ELF-1 (cell line): ENCODE measurements at regions not wholly inside any gene's neighbourhood (a gene's known extent, or its start where the extent isn't known, plus 50 kb on each side); places are given as distances from the start of the nearest gene placed in this dataset.
A peak's percentile ranks its signal among the peaks of the same experiment; 100 is the strongest.

Experiments used
- DNase-seq: peaks from one replicate; pipeline ENCODE4 v3.0.0-alpha.2; 2016; ENCODE audit warnings: low read depth, low spot score

DNA sequence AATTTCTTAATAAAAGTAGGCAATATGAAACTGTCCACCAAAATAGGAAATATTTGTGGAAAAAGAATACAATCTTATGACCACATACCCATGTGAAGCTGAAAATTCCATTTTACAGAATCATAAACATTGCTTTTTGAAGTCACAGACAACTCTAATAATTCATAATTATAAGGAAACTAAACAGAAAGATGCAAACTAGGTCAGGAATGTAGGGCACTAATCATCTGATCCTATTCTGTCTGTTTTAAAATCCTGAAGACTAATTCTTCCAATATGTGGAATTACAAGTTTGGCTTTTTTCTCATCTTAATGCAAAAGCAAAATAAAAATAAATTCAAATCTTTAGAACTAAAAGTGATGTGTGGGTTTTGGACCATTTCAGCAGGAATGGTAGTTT lies 528.6 kb downstream of the LTN1 start:
- DNase-seq: no peak

DNA sequence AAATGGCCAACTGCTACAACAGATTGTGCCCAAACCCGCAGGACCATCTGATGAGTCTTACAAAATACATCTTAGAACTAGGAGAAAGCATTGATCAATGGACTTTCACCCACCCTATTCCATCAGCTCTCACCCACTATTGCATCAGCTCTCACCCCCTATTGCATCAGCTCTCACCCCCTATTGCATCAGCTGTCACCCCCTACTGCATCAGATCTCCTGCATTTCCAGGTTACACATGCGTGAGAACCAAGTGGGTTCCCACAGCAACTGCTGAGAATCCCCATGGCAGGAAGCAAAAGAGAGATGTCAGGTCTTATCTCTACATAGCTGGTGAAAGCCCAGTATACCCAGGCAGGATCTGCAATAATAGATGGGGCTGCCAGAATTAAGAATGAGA lies 533.5 kb downstream of the LTN1 start:
- DNase-seq: no peak

DNA sequence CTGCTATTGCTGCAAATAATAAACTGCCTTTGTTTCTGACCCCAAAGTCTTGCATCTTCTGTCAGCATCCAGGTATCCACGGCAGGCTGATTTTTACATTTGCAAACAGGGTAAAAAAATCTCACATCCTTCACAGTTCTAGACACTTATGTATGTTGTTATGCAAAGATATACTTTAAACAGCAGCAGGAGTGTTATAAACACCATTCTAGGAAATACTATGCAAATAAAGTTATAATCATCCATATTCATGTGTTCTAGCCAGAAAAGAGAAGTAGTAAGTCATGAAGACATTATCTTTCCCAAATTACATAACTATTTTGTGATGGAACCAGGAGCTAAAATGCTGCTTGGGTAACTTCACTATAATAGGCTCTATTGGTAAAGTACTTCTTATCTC lies 534.2 kb downstream of the LTN1 start:
- no peak for DNase-seq

DNA sequence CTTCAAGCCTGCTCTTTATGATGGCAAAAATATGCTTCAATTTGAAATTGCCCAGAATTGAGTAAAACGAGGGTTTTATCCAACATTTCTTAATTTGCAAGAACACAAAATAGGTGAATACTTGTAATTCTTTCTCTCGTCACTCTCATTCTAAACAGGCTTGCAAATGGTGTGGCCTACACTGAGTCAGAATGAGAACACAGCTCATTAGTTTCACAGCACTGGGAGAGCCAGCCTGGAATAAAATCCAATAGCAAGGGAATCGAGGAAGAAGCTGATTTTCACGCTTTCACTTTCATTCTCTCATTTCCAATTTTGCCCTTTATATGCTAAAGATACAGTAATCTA lies 537.5 kb downstream of the LTN1 start:
- no peak for DNase-seq

DNA sequence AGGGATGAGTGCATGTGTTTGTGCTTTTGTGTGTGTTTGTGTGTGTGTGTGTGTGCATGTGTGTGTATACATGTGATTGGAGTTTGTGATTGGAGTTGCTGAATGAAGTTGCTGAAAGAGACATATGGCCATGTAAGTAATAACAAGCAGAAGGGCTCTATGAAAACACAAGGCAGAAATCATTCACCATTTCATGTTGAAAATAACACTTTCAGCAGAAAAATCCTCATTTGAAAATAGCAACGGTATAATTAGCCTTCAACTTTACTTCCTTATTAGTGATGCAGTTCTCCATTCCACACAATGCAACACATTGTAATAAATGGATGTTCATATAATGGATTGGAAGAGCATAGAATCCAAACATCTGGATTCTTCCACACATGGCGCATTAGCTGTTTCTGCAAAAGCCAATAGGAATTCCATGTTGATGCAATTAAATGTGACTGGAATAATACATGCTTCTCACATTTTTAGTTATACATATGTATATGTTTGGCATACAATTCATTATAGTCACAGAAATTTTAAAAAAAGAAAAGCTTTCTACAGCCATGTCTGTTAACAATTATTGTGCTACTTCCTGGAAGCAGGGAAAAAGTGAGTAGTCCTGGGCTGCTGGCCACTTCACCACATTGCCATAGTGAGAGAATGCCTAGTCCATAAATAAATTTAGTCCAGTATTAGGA lies 538.0 kb downstream of the LTN1 start:
- DNase-seq: no peak

DNA sequence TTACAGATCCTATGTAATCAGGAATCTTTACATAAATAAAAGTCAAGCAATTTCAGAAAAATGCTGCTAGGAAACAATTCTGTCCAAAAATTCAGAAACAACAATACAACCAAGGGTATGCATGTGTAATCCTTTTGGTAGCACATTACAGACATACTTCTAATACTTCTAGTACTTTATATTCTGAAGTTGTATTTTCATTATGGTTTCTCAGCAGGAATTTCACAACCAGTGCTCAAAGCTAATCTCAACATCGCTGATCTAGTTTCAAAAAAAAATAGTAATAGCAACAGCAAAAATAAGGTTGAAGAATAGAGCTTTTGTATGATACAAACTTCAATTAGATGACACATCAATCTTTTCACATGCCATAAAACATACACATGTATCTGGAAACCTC lies 545.2 kb downstream of the LTN1 start:
- DNase-seq: no peak

DNA sequence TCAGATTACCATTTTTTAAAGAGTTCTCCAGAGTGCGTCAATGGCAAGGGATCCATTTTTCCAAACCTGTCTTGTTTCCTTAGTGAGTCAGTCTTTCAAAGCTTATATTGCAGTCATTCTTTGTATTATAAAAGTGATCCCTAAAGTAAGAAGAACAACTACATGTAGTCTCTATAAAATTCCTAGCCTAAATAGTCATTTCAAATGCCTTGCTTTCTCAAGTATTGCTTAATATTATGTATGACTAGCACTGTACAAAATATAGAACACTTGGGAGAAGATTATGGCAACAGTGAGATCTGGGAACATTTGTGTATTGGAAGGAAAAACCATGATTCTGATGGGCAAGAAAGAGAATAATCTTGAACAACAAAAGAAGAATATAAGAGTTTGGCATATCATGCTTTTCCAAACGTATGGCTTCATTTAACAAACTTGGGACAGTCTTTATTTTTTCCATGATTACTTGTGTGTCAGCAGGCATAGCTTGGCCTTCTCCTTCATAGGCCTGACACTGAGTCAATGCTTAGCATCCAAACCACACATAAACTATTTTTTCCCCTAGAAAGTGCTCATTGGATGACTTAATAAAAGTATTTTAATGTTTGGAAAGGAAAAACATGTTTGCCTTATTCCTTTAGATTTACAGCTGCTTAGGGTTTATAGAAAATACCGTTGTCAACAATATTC lies 547.4 kb downstream of the LTN1 start:
- DNase-seq: no peak

DNA sequence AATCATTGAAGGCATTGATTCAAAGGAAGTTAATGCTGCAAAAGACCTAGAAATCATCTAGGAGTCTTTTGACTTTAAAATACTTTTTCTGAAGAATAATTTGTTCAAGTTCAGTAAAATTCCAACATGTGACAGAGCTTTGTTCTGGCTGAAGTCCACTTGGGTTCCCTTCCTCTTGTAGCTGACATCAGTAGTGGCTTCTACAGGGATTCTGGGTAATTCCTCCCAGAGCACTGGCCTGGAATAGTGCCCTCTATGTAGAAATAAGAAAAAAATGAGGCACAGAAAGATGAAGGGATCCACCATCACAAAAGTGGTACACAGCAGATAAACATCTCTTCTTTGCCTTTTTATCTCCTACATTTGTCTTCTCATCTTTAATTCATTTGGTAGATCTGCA lies 548.1 kb downstream of the LTN1 start:
- DNase-seq: no peak

DNA sequence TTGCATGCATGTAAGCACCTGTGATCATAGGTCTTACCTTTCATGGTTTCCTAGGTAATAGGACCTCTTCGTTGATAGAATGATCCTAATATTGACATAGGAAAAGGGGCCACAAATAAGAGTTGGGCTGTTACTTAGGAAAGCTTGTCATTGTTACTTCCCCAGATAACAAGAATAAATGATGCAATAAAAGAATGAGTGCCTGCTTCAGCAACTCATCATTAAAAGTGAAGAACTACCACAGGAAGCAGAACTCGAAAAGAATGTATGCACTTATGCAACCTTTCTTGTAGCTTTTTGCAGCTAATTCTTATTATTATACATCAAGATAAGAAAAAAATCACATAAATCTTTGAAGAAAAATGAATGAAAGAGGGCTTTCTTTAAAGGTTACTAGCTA lies 548.6 kb downstream of the LTN1 start:
- DNase-seq: no peak

DNA sequence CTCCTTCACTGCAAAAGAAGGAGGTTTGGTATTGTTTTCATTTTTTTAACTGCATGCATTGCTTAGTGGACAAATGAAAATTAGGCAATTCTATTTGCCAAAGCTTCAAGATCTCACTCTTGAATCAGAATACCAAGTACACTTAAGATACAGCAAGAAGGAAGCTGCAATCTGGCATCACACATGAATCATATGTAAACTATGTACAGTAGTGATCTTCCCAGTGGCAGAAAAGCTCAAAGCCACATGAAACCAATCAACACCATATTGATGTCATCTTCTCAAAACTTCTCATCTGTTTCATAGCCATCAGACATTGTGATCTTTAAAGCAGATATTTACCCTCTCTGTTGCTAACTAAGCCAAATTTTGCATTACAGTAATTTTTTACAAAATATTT lies 550.1 kb downstream of the LTN1 start:
- no peak for DNase-seq

DNA sequence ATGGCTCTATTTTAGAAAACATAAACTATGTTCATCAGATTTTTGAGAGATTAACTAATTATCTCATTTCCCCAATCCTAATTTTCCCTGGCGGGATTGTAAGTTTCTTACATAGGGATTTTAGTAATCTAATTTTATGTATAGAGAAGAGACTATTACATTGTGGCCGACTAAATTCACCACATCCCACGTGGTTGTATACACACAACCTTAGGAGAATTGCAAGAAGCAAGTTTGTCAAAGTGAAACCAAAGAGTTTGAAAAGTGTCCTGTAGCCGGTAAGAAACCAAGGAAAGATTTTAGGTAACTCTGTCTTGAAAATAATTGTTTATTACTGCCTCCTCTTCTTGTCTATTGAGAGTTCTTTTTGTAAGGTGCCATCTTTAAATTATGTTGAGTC lies 550.6 kb downstream of the LTN1 start:
- DNase-seq: no peak

DNA sequence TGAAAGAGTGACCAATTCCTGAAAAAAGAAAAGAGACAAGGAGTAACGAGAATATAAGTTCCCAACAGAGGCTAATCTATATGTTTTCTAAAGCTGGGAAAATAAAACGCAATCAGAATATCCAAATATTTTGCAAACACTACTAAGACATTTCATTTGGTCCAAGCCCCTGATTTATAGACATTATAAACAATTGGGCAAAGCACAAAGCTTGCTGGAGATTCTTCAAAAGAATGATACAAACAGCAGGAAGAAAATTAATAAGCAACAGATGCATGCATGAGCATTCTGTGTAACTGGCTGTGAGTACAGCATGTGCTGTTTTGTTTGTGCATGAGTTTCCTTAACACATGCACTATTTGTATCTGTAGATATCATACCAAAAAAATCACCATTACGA lies 552.9 kb downstream of the LTN1 start:
- no peak for DNase-seq

DNA sequence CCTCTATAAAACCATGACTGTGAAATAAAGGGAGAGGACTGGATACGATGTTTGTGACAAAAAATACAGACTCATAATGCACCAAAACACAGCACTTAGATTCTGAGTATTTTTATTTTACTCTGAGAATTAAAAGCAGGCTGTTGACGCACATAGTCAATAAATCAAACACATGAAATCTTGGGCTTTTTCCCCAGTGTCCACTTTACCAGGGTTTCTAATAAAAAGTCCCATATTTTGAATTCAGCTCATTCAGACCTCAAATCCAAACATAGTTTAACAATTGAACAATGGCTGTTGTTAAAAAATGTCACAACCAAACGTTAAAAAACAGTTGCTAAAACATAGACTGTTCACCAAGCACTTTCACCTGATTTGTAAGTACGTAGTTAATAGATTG lies 553.4 kb downstream of the LTN1 start:
- no peak for DNase-seq

DNA sequence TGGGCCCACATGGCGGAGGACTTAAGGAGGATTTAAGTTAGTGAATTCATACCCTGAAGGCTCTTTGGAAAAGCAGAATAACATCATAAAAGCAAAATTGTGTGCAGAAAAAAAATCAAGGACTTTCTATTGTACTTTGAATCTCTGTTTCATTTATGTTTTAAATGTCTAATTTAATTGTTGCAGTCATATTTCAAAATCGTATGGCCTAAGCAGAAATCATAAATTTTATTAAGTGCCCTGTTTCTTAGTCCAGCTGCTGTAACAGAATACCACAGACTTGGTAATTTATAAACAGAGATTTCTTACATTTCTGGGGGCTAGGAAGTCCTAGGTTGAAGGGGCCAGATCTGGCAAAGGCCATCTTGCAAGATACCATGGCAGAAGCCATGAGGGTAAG lies 555.6 kb downstream of the LTN1 start:
- no peak for DNase-seq

DNA sequence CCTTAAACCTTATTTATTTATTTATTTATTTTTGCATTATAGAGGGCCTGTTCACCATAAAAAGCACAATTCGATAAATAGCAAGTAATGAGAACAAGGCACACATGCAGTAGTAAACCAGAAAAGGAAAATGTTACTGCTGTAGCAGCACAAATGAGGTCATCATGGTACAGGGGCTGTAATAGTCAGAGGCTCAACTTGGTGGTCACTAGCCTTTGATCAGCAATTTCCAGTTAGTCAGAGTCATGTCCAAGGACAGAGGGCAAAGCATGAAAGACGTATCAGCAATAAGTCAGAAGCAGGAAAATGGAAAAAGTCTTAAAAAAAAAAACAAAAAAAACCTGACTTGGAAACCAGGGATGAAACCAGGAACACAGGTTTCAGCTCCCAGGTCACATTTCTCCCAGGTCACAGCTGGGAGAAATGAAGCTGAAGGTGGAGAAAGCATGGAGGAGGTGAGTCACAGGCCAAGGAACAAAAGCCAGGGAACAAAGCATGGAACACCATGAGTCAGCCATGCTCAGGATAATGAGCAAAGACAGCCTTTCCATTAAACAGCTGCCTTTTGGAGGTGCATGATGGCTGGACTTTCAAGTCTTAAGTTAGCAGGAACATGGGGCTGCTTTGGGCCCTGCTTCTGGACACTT lies 556.3 kb downstream of the LTN1 start:
- peak; percentile 1 for DNase-seq

DNA sequence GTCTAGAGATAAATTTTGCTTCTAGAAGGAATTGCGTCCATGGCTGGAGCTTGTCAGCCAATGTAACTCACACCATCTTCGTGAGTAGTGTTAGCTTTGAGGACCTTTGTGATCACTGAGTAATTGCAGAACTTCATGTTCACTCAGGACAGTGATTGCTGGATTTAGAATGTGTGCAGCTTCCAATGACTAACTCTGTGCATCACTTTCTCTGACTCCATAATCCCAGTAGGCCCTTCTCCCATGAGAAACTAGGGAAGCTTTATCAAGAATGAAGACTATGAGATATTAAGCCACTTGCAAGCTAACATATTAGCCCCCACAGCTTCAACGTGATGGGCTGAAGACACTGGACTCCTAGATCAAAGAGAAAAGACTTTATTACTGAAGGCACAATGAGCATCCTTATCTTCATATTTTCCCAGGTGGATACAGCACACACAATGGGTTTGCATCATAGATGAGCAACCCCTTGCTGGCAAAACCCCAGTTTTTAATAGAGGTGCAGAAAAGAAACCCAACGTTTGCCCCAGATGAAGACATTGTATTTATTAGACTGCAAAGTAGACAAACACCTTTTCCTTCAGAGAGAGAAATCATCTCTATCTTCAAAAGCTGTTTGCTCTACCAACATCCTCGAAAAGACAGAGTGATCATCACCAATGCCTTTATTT lies 561.0 kb downstream of the LTN1 start:
- DNase-seq: no peak

DNA sequence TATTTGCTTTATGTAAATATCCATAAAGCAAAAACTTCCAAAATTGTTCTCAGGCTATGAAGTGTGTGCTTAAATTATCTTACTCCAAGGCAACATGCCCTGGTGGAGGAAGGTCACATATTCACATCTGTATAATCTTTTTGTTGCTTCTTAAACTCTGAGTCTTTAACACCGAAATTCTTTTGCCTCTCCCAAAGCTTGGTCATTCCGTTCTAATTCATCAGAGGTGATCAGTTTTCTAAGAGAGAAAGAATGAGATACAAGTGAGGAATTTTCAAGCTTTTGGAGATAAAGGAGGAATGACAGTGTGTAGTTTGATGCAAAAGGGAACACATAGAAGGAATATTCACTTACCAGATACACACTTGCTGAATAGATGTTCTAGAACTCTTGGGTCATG lies 561.7 kb downstream of the LTN1 start:
- DNase-seq: no peak

DNA sequence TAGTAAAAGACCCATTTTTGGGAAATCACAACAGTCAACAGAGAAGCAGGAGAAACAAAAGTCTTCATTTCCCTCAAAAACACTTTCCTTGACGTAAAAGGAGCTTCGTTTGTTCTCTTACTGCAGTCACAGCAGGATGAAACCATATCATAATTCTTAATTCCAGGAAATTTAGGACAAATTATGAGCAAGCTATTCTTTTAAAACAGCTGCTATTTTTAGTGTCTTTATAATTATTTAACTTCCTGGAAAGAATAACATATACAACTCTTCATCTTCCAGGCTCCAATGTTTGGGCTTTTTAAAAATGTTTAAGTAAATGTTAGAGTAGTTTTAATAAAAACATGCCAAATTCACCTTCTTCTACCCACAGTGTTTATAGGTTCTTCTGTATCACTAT lies 563.5 kb downstream of the LTN1 start:
- no peak for DNase-seq

DNA sequence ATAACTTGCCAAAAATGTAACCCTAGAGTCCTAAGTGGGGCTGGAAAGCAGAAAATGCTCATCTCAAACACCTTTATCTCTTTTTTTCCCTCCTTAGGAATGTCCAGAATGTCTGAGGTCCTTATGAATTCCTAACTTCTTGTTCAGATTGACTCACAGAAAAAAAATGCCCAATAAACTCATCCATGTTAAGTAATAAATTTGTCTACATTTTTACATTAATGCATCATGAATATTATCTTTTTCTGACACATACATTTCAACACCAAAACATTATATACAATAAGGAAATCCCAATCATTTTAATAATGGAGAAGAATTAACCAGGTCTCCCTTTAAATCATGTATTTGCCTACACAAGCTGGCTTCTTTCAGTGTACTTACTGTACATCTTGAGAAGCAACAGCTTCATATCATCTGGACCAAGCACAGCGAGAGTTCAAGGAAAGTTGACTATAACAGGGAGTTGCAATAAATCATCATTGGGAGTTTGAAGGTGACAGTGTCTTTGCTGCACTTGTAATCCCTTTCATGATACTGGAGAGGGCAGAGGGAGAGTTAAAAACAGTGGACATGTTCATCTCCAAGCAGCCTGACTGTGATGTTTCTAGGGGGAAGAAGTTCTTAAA lies 565.2 kb downstream of the LTN1 start:
- DNase-seq: no peak

DNA sequence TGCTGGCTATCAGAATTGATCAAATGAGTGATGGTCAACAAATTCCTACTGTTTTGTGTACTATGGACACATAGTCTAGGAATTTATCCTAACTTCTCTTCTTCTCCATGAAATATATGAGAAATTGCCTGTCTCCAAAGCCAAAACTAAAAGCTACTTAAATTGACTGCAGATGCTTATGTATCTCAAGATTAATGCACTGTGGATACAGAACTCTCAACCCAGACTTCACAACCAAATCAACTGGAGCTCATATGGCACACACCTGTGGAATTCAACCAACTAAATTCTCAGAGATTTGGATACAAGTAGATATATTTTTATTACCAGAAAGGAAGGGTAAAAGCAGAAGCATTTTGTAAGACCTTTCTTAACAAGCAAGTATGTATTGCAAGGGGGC lies 566.1 kb downstream of the LTN1 start:
- no peak for DNase-seq

DNA sequence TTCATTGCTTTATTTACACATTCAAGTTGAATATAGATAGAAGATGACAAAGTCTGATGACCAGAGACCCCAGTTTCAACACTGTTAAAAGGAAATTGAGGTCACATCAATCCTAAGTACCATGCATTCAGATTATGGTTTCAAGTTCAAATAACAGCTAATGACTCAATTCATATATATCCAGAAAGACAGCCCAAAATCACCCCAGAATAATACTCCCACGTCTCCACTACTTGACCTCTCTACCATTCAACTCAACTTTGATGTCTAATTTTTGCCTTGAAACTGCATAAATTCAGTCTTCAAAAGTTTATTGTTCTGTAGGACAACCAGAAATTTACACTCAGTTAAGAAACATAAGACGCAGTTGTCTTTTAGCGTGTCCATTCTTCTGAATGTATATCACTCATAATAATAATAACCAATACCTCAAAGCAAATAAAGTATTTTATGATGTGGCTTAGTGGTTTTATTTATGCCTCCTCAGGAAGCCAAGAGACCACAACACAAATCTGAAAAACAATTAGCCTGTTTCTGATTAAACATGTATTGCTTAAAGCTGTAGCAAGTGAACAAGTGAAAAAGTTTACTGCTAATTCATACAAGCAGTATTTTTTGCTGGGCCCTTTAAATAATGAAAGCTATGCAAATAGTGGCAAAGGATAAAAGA lies 569.0 kb downstream of the LTN1 start:
- no peak for DNase-seq
